Lower lobe of right lung (tissue), 2 donors: ENCODE measurements at regions not wholly inside any gene's neighbourhood (a gene's known extent, or its start where the extent isn't known, plus 50 kb on each side); places are given as distances from the start of the nearest gene placed in this dataset.
A peak's percentile ranks its signal among the peaks of the same experiment; 100 is the strongest.

Experiments used
- ATAC-seq, 2 donors: fragments of 200-7000 bp; cut with Tn5 transposase; one replicate each; pipeline ENCODE4 v1.9.1; 2020 to 2022; ENCODE audit warnings: mild to moderate bottlenecking in 2 of 2, moderate library complexity in 2 of 2
- DNase-seq: peaks from one replicate; pipeline ENCODE4 v3.0.0-alpha.2; 2020
- H3K27ac ChIP-seq: fragments of 200-600 bp; one replicate; pipeline ENCODE4 v1.8.0; 2022
- H3K27me3 ChIP-seq: fragments of 200-600 bp; one replicate; pipeline ENCODE4 v1.8.0; 2022; ENCODE audit warnings: low read depth
- H3K36me3 ChIP-seq: fragments of 200-600 bp; one replicate; pipeline ENCODE4 v1.8.0; 2022; ENCODE audit warnings: mild to moderate bottlenecking
- H3K4me1 ChIP-seq: fragments of 200-600 bp; one replicate; pipeline ENCODE4 v1.8.0; 2022
- H3K4me3 ChIP-seq: fragments of 200-600 bp; one replicate; pipeline ENCODE4 v1.8.0; 2022; ENCODE audit warnings: mild to moderate bottlenecking
- H3K9me3 ChIP-seq: fragments of 200-600 bp; one replicate; pipeline ENCODE4 v1.8.0; 2022
- CTCF ChIP-seq: fragments of 200-600 bp; IDR thresholded peaks from one replicate; pipeline ENCODE4 v1.8.0; 2022; ENCODE audit warnings: antibody characterized with exemption, mild to moderate bottlenecking
- intact Hi-C: fragments of 100-400 bp; cut with DNase I; formaldehyde crosslinking; loops from one replicate; pipeline ENCODE4 v1.11.0; 2022
- donor health status: DM: no; HTN: yes; CAD: no; lungs with severe emphysema.

GRCh38 chr11:28621753-28622152 is 513.6 kb downstream of the METTL15 start:
- ATAC-seq = peak in 1 of 2 donors; percentile 47
- no peaks in the 10 kb centered on the region for H3K4me1 ChIP-seq
- intact Hi-C loops = no loop called here
- no peak overlapping the region for H3K27ac ChIP-seq
- no peak for DNase-seq
- no peak for TF ChIP-seq CTCF
- H3K36me3 ChIP-seq = no peaks in the 10 kb centered on the region
- H3K27me3 ChIP-seq = no peaks in the 10 kb centered on the region
- H3K4me3 ChIP-seq = no peak overlapping the region
- H3K9me3 ChIP-seq = no peaks in the 10 kb centered on the region

GRCh38 chr11:28619846-28620540 is 511.8 kb downstream of the METTL15 start:
- Histone ChIP-seq H3K27ac (no peak overlapping the region), H3K27me3 (no peaks in the 10 kb centered on the region), H3K4me1 (no peaks in the 10 kb centered on the region), H3K9me3 (no peaks in the 10 kb centered on the region), H3K4me3 (no peak overlapping the region), H3K36me3 (no peaks in the 10 kb centered on the region)
- intact Hi-C loops = no loop called here
- no peak for DNase-seq
- ATAC-seq = no peak
- no peak for TF ChIP-seq CTCF

- Histone ChIP-seq H3K4me3 (no peak overlapping the region), H3K36me3 (no peaks in the 10 kb centered on the region), H3K27ac (no peak overlapping the region), H3K27me3 (no peaks in the 10 kb centered on the region), H3K4me1 (no peaks in the 10 kb centered on the region), H3K9me3 (no peaks in the 10 kb centered on the region)
- DNase-seq (no peak), ATAC-seq (no peak)
- TF ChIP-seq CTCF = no peak
- intact Hi-C loops = no loop called here
These were observed 510.2 kb downstream of the METTL15 start for GRCh38 chr11:28618416-28618815.

- ATAC-seq (no peak), DNase-seq (no peak)
- no peak overlapping the region for H3K4me3 ChIP-seq
- no peaks in the 10 kb centered on the region for H3K36me3 ChIP-seq
- H3K4me1 ChIP-seq = no peaks in the 10 kb centered on the region
- H3K27me3 ChIP-seq = no peaks in the 10 kb centered on the region
- TF ChIP-seq CTCF = no peak
- no peaks in the 10 kb centered on the region for H3K9me3 ChIP-seq
- intact Hi-C loops = no loop called here
- H3K27ac ChIP-seq = no peak overlapping the region
These were observed 508.2 kb downstream of the METTL15 start for GRCh38 chr11:28616160-28616965.

- Histone ChIP-seq H3K36me3 (no peaks in the 10 kb centered on the region), H3K4me1 (no peaks in the 10 kb centered on the region), H3K27ac (no peak overlapping the region), H3K9me3 (no peaks in the 10 kb centered on the region), H3K27me3 (no peaks in the 10 kb centered on the region), H3K4me3 (no peak overlapping the region)
- intact Hi-C loops = no loop called here
- no peak for ATAC-seq
- no peak for TF ChIP-seq CTCF
- no peak for DNase-seq
These were observed 507.4 kb downstream of the METTL15 start for GRCh38 chr11:28615542-28615941.
